SK-N-MC (cell line): ENCODE measurements at regions not wholly inside any gene's neighbourhood (a gene's known extent, or its start where the extent isn't known, plus 50 kb on each side); places are given as distances from the start of the nearest gene placed in this dataset.

ENCODE experiments used
- EZH2 ChIP-seq: fragments of 200-600 bp; sonication (generic); IDR thresholded peaks from one replicate; pipeline ENCODE4 v1.6.1; 2017; ENCODE audit warnings: antibody characterized with exemption
- POLR2AphosphoS5 ChIP-seq: IDR thresholded peaks from 2 replicates; pipeline ENCODE4 v1.6.1; 2012; ENCODE audit warnings: mild to moderate bottlenecking, low read depth, low read length, borderline replicate concordance

- no peak for TF ChIP-seq EZH2
- TF ChIP-seq POLR2AphosphoS5, result no peak
Measured at GRCh38 chr2:6794448-6794847, 71.3 kb downstream of the CMPK2 start.
